ENCODE measurements at regions not wholly inside any gene's neighbourhood (a gene's known extent, or its start where the extent isn't known, plus 50 kb on each side); places are given as distances from the start of the nearest gene placed in this dataset.
"Not testable (repeated sequence)": the region's sequence is repeated elsewhere in the genome, so short reads cannot be mapped to it uniquely, and the experiment has no call there.

GRCh38 chr2:144674071-144674470, 154.2 kb upstream of the ZEB2 start:
- no peak for FAIRE-seq

- no peak for FAIRE-seq
Observed at GRCh38 chr2:144673456-144673855, 153.5 kb upstream of the ZEB2 start.

GRCh38 chr2:144671695-144672455, 152.0 kb upstream of the ZEB2 start:
- no peak for FAIRE-seq

- no peak for FAIRE-seq
Observed at GRCh38 chr2:144670738-144671137, 150.8 kb upstream of the ZEB2 start.

GRCh38 chr2:144670080-144670479, 150.2 kb upstream of the ZEB2 start:
- no peak for FAIRE-seq

- no peak for FAIRE-seq
Observed at GRCh38 chr2:144669196-144669987, 149.5 kb upstream of the ZEB2 start.

GRCh38 chr2:144668493-144669110, 148.7 kb upstream of the ZEB2 start:
- no peak for FAIRE-seq

GRCh38 chr2:144666032-144666431, 146.1 kb upstream of the ZEB2 start:
- FAIRE-seq, result no peak

- no peak for FAIRE-seq
Observed at GRCh38 chr2:144663207-144663606, 143.3 kb upstream of the ZEB2 start.

- no peak for FAIRE-seq
Observed at GRCh38 chr2:144660518-144661316, 140.8 kb upstream of the ZEB2 start.

- FAIRE-seq, result no peak
Observed at GRCh38 chr2:144659731-144660275, 139.9 kb upstream of the ZEB2 start.

GRCh38 chr2:144654523-144654922, 134.6 kb upstream of the ZEB2 start:
- no peak for FAIRE-seq

- no peak for FAIRE-seq
Observed at GRCh38 chr2:144650907-144651306, 131.0 kb upstream of the ZEB2 start.

- no peak for FAIRE-seq
Observed at GRCh38 chr2:144648837-144649465, 129.0 kb upstream of the ZEB2 start.

- no peak for FAIRE-seq
Observed at GRCh38 chr2:144645083-144645778, 125.3 kb upstream of the ZEB2 start.

- no peak for FAIRE-seq
Observed at GRCh38 chr2:144644549-144644948, 124.6 kb upstream of the ZEB2 start.

GRCh38 chr2:144643537-144644336, 123.8 kb upstream of the ZEB2 start:
- FAIRE-seq, result no peak

GRCh38 chr2:144642856-144643255, 122.9 kb upstream of the ZEB2 start:
- FAIRE-seq, result no peak

- no peak for FAIRE-seq
Observed at GRCh38 chr2:144642131-144642530, 122.2 kb upstream of the ZEB2 start.

GRCh38 chr2:144638250-144638649, 118.3 kb upstream of the ZEB2 start:
- not testable (repeated sequence) for FAIRE-seq

GRCh38 chr2:144636860-144637259, 116.9 kb upstream of the ZEB2 start:
- FAIRE-seq, result not testable (repeated sequence)

Data from G401.6 (cell line).